HEK293T (cell line): ENCODE measurements at regions not wholly inside any gene's neighbourhood (a gene's known extent, or its start where the extent isn't known, plus 50 kb on each side); places are given as distances from the start of the nearest gene placed in this dataset.

Source experiments
- CTCF ChIA-PET: fragments of 350-600 bp; formaldehyde crosslinking; extraction: SDS; loops from one replicate; lab custom pipeline; 2021; ENCODE audit warnings: antibody characterized with exemption, inconsistent platforms; lab: Yijun Ruan, JAX
- POLR2A ChIA-PET: fragments of 350-600 bp; formaldehyde crosslinking; extraction: SDS; loops from one replicate; lab custom pipeline; 2020; ENCODE audit warnings: antibody characterized with exemption, inconsistent platforms; lab: Yijun Ruan, JAX
- DNase-seq: peaks from one replicate; pipeline ENCODE4 v3.0.0; 2012; ENCODE audit warnings: mixed read lengths; ENCODE audit errors: extremely low spot score
- ARNT ChIP-seq: fragments of 450-650 bp; IDR thresholded peaks from 2 replicates; pipeline ENCODE4 v1.6.1; 2017; ENCODE audit warnings: mild to moderate bottlenecking
- BHLHE40 ChIP-seq: fragments of 450-650 bp; IDR thresholded peaks from 2 replicates; pipeline ENCODE4 v1.6.1; 2016; ENCODE audit warnings: mild to moderate bottlenecking, moderate library complexity, borderline replicate concordance
- CTBP1 ChIP-seq: fragments of 450-650 bp; IDR thresholded peaks from 2 replicates; pipeline ENCODE4 v1.6.1; 2016; ENCODE audit warnings: borderline replicate concordance
- ELF4 ChIP-seq: fragments of 450-650 bp; IDR thresholded peaks from 2 replicates; pipeline ENCODE4 v1.6.1; 2017; ENCODE audit warnings: antibody characterized with exemption
- FOXA1 ChIP-seq: fragments of 450-650 bp; IDR thresholded peaks from 2 replicates; pipeline ENCODE4 v1.6.1; 2016; ENCODE audit warnings: mild to moderate bottlenecking
- FOXK2 ChIP-seq: fragments of 450-650 bp; IDR thresholded peaks from 2 replicates; pipeline ENCODE4 v1.6.1; 2016; ENCODE audit warnings: mild to moderate bottlenecking
- FOXM1 ChIP-seq: fragments of 450-650 bp; IDR thresholded peaks from 2 replicates; pipeline ENCODE4 v1.6.1; 2017; ENCODE audit warnings: mild to moderate bottlenecking, borderline replicate concordance
- HDGF ChIP-seq: fragments of 450-650 bp; IDR thresholded peaks from 2 replicates; pipeline ENCODE4 v1.6.1; 2017; ENCODE audit warnings: antibody characterized with exemption, borderline replicate concordance
- L3MBTL2 ChIP-seq: fragments of 450-650 bp; conservative IDR thresholded peaks from 2 replicates; pipeline ENCODE4 v1.6.1; 2016; ENCODE audit warnings: mild to moderate bottlenecking
- LEF1 ChIP-seq: fragments of 450-650 bp; IDR thresholded peaks from 2 replicates; pipeline ENCODE4 v1.6.1; 2017; ENCODE audit warnings: mild to moderate bottlenecking, borderline replicate concordance
- NFRKB ChIP-seq: fragments of 450-650 bp; IDR thresholded peaks from 2 replicates; pipeline ENCODE4 v1.6.1; 2016; ENCODE audit warnings: mild to moderate bottlenecking, moderate library complexity
- SP1 ChIP-seq: fragments of 450-650 bp; IDR thresholded peaks from 2 replicates; pipeline ENCODE4 v1.6.1; 2017
- SUZ12 ChIP-seq: fragments of 450-650 bp; IDR thresholded peaks from 2 replicates; pipeline ENCODE4 v1.6.1; 2016; ENCODE audit warnings: mild to moderate bottlenecking
- TARDBP ChIP-seq: fragments of 450-650 bp; IDR thresholded peaks from 2 replicates; pipeline ENCODE4 v1.6.1; 2016
- ZNF384 ChIP-seq: fragments of 450-650 bp; IDR thresholded peaks from 2 replicates; pipeline ENCODE4 v1.6.1; 2016
- TF ChIP-seq, protein P1 (sequence below): fragments of 450-650 bp; IDR thresholded peaks from 2 replicates; pipeline ENCODE4 v1.6.1; 2016

GRCh38 chr9:105141146-105141975 lies 103.1 kb upstream of the SLC44A1 start:
- CTCF ChIA-PET, result no interaction called here
- POLR2A ChIA-PET, result no interaction called here
- DNase-seq, result no peak
- TF ChIP-seq FOXM1 (no peak), LEF1 (no peak), ARNT (no peak), SUZ12 (no peak), CTBP1 (no peak), NFRKB (no peak), L3MBTL2 (no peak), ELF4 (no peak), BHLHE40 (no peak), SP1 (no peak)
- TF ChIP-seq, protein P1, sequence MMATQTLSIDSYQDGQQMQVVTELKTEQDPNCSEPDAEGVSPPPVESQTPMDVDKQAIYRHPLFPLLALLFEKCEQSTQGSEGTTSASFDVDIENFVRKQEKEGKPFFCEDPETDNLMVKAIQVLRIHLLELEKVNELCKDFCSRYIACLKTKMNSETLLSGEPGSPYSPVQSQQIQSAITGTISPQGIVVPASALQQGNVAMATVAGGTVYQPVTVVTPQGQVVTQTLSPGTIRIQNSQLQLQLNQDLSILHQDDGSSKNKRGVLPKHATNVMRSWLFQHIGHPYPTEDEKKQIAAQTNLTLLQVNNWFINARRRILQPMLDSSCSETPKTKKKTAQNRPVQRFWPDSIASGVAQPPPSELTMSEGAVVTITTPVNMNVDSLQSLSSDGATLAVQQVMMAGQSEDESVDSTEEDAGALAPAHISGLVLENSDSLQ, result no peak

DNA sequence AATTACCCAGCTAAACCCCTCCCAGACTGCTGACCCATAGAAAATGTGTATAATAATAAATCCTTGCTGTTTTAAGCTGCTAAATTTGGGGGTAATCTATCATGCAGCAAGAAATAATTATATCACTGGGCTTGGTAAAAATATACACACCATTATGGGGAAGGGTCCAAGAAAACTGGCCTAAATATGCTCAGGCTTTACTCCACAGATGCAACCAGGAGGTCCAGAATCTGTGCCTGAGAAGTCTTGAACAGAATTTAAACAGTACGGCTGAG lies 102.5 kb upstream of the SLC44A1 start:
- ChIA-PET POLR2A (no interaction called here), CTCF (no interaction called here)
- no peak for DNase-seq
- TF ChIP-seq CTBP1 (no peak), SUZ12 (no peak), TARDBP (no peak), NFRKB (no peak), L3MBTL2 (no peak), ARNT (no peak), LEF1 (no peak), HDGF (no peak), ZNF384 (no peak), FOXM1 (no peak), BHLHE40 (no peak), FOXA1 (no peak), SP1 (no peak)
- TF ChIP-seq, protein P1, result no peak

GRCh38 chr9:105142406-105143135 lies 101.9 kb upstream of the SLC44A1 start:
- ChIA-PET POLR2A (no interaction called here), CTCF (no interaction called here)
- TF ChIP-seq CTBP1 (no peak), NFRKB (no peak), HDGF (no peak), ELF4 (no peak), FOXK2 (no peak), LEF1 (no peak), TARDBP (no peak), FOXA1 (no peak)
- DNase-seq, result no peak

- ChIA-PET CTCF (no interaction called here), POLR2A (no interaction called here)
- DNase-seq, result no peak
- TF ChIP-seq FOXA1 (no peak), FOXK2 (no peak), CTBP1 (no peak), ARNT (no peak), FOXM1 (no peak), TARDBP (no peak), ELF4 (no peak), LEF1 (no peak), NFRKB (no peak), HDGF (no peak), SP1 (no peak), ZNF384 (no peak), L3MBTL2 (no peak), SUZ12 (no peak), BHLHE40 (no peak)
- TF ChIP-seq, protein P1, result no peak
These were observed 101.4 kb upstream of the SLC44A1 start for GRCh38 chr9:105143136-105143430.

GRCh38 chr9:105144076-105144475 lies 100.4 kb upstream of the SLC44A1 start:
- POLR2A ChIA-PET, result no interaction called here
- CTCF ChIA-PET, result no interaction called here
- TF ChIP-seq HDGF (no peak), LEF1 (no peak), ZNF384 (no peak)
- DNase-seq, result no peak

DNA sequence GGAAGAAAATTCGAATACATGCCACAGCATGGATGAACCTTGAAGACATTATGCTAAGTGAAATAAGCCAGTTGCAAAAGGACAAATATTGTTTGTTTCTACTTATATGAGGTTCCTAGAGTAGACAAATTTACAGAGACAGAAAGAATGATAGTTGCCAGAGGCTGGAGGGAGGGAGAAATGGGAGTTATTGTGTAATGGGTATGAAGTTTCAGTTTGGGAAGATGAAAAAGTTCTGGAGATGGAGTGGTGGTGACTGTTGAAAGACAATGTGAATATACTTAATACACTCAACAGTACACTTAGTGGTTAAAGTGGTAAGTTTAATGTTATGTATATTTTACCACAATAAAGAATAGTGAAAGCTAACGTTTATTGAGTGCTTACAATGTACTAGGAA lies 99.6 kb upstream of the SLC44A1 start:
- ChIA-PET POLR2A (no interaction called here), CTCF (no interaction called here)
- DNase-seq, result no peak
- TF ChIP-seq BHLHE40, result no peak
- no peak for TF ChIP-seq FOXM1
- TF ChIP-seq ELF4, result no peak
- no peak for TF ChIP-seq NFRKB
- TF ChIP-seq SP1, result no peak
- TF ChIP-seq FOXA1, result no peak
- no peak for TF ChIP-seq LEF1
- TF ChIP-seq HDGF, result no peak
- no peak for TF ChIP-seq FOXK2
- TF ChIP-seq TARDBP, result no peak
- no peak for TF ChIP-seq L3MBTL2
- no peak for TF ChIP-seq ZNF384
- TF ChIP-seq CTBP1, result no peak
- TF ChIP-seq SUZ12, result no peak
